Adrenal gland (tissue), 9 donors: ENCODE measurements at regions not wholly inside any gene's neighbourhood (a gene's known extent, or its start where the extent isn't known, plus 50 kb on each side); places are given as distances from the start of the nearest gene placed in this dataset.

Experiments
- DNase-seq, 7 donors: peaks; one replicate each; pipeline ENCODE4 v3.0.0-alpha.2; 2019 to 2020
- H3K27ac ChIP-seq, 5 donors: fragments of 200-600 bp; sonication (generic) in 4 of 5; 1 replicate in 3 of 5; 2 replicates in 2 of 5; pipeline versions ENCODE4 v1.5.1 to v1.8.0; 2016 to 2020; ENCODE audit warnings: mild to moderate bottlenecking in 1 of 5
- H3K27me3 ChIP-seq: fragments of 200-600 bp; 2 replicates; pipeline ENCODE4 v1.8.0; 2021
- H3K36me3 ChIP-seq, 2 donors: fragments of 200-600 bp; replicated peaks in 1 of 2; 1 replicate in 1 of 2; 2 replicates in 1 of 2; pipeline versions ENCODE4 v1.5.1 to v1.8.0; 2018 to 2022
- H3K4me1 ChIP-seq, 2 donors: fragments of 200-600 bp; replicated peaks in 1 of 2; 1 replicate in 1 of 2; 2 replicates in 1 of 2; pipeline versions ENCODE4 v1.5.1 to v1.8.0; 2018 to 2021
- H3K4me3 ChIP-seq, 4 donors: fragments of 200-600 bp; sonication (generic) in 3 of 4; one replicate each; pipeline ENCODE4 v1.5.1; 2016 to 2018
- H3K9me3 ChIP-seq, 3 donors: fragments of 200-600 bp; sonication (generic) in 1 of 3; replicated peaks in 1 of 3; 1 replicate in 2 of 3; 2 replicates in 1 of 3; pipeline versions ENCODE4 v1.5.1 to v1.8.0; 2016 to 2021
- POLR2A ChIP-seq, 2 donors: fragments of 450-650 bp; IDR thresholded peaks; one replicate each; pipeline ENCODE4 v1.6.1; 2017; ENCODE audit warnings: antibody characterized with exemption in 2 of 2, mild to moderate bottlenecking in 2 of 2, moderate library complexity in 1 of 2
- WGBS, 4 donors: extraction: QIAGEN DNeasy Blood & Tissue Kit in 2 of 4; methylation state at CpG; one replicate each; pipeline versions ENCODE4 v1.1.5 to v1.1.7; 2013 to 2017; 5-methylcytosine and 5-hydroxymethylcytosine counted together
- intact Hi-C, 2 donors: fragments of 100-400 bp; cut with DNase I; formaldehyde crosslinking; loops; one replicate each; pipeline versions ENCODE4 v1.14.1 to v1.15.0; 2022 to 2023
- TF ChIP-seq, protein P1 (sequence below), 6 experiments: fragments of 450-650 bp in 4 of 6; fragments of 200-600 bp in 2 of 6; sonication (generic) in 1 of 6; IDR thresholded peaks; 1 replicate in 5 of 6; 2 replicates in 1 of 6; pipeline versions ENCODE4 v1.5.1 to v1.8.0; 2016 to 2021; ENCODE audit warnings: antibody characterized with exemption in 6 of 6, mild to moderate bottlenecking in 2 of 6, moderate library complexity in 1 of 6
- donor health status: healthy with polysubstance abuse.
- donor health status: Bipolar disorder and iron deficiency.
- donor health status: DM: yes; HTN: yes; CAD: no.
- donor health status: DM: no; HTN: no; CAD: no.
- donor health status: DM: no; HTN: no; CAD: no.

DNA sequence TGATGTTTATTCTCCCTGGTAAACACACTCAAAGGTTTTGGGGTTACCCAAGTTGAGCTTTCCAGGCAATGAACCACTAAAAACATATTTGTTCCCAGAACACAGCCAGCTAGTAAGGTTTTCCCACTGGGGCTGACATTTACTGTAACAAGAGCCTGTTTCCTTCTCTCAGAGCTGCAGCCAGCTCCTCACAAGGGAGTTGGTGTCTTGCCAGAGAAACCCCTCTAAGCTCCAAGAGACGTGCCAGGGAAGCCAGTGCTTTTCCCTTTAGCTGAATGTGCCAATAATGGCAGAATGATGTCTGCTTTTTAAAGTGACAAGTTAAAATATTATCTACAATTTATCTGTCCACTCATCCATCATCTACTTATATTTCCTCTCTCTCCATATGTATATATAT lies 170.8 kb upstream of the RBFOX1 start:
- WGBS, 4 donors: 13 to 53% (median 35%) methylated on average over 1 of the region's 1 CpG
- Histone ChIP-seq H3K36me3 (no peaks in the 10 kb centered on the region), H3K4me3 (no peak overlapping the region), H3K9me3 (no peaks in the 10 kb centered on the region), H3K4me1 (no peaks in the 10 kb centered on the region), H3K27ac (no peak overlapping the region), H3K27me3 (no peaks in the 10 kb centered on the region)
- intact Hi-C loops: no loop called here
- TF ChIP-seq, protein P1, sequence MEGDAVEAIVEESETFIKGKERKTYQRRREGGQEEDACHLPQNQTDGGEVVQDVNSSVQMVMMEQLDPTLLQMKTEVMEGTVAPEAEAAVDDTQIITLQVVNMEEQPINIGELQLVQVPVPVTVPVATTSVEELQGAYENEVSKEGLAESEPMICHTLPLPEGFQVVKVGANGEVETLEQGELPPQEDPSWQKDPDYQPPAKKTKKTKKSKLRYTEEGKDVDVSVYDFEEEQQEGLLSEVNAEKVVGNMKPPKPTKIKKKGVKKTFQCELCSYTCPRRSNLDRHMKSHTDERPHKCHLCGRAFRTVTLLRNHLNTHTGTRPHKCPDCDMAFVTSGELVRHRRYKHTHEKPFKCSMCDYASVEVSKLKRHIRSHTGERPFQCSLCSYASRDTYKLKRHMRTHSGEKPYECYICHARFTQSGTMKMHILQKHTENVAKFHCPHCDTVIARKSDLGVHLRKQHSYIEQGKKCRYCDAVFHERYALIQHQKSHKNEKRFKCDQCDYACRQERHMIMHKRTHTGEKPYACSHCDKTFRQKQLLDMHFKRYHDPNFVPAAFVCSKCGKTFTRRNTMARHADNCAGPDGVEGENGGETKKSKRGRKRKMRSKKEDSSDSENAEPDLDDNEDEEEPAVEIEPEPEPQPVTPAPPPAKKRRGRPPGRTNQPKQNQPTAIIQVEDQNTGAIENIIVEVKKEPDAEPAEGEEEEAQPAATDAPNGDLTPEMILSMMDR (IDR thresholded peaks at IDR 0.05): no peak
- TF ChIP-seq POLR2A (IDR thresholded peaks at IDR 0.05): no peak
- no peak for DNase-seq

DNA sequence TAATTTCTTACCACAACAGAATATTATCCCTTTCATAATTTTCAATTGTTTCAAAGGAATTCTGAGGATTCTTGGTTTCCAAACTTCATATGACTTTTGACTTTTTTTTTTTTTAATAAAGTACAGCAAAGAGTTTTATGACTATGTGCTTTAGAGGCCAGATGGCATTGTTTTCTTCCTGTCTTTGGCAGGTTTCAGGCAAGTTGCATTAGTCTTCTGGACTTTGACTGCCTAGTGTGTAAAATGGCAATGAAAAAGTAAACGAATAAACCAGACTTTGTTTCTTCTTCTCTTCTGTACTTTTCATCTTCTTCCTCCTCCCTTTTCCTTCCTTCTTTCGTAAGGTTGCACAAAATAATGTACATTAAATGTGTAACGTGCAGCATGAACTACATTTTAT lies 172.6 kb upstream of the RBFOX1 start:
- Histone ChIP-seq H3K4me3 (no peak overlapping the region), H3K4me1 (no peaks in the 10 kb centered on the region), H3K27ac (no peak overlapping the region), H3K9me3 (no peaks in the 10 kb centered on the region), H3K36me3 (no peaks in the 10 kb centered on the region), H3K27me3 (no peaks in the 10 kb centered on the region)
- DNase-seq: no peak
- intact Hi-C loops: no loop called here
- no peak for TF ChIP-seq POLR2A (IDR thresholded peaks at IDR 0.05)
- WGBS, 4 donors: 54 to 73% (median 63%) methylated on average over 3 of the region's 3 CpGs

DNA sequence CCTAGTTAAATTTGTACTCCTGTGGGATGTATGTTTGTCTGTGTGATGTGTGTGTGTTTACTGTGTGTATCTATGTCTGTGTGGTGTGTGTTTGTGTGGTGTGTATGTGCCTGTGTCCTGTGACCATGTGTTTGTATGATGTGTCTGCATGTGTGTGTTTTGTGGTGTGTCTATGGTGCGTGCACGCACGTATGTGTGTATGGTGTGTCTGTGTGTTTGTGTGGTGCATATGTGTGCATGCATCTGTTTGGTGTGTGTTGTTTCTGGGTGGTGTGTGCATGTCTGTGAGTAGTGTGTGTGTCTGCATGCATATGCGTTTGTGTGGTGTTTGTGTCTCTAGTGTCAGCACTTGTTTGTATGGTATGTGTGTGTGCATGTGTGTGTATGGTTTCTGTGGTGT lies 174.2 kb upstream of the RBFOX1 start:
- H3K27ac ChIP-seq: no peak overlapping the region
- H3K27me3 ChIP-seq: no peaks in the 10 kb centered on the region
- DNase-seq: no peak
- WGBS, 4 donors: 84 to 95% (median 88%) methylated on average over 4 of the region's 4 CpGs
- TF ChIP-seq, protein P1 (IDR thresholded peaks at IDR 0.05): no peak
- TF ChIP-seq POLR2A (IDR thresholded peaks at IDR 0.05): no peak
- no peak overlapping the region for H3K4me3 ChIP-seq
- H3K4me1 ChIP-seq: no peaks in the 10 kb centered on the region
- no peaks in the 10 kb centered on the region for H3K36me3 ChIP-seq
- no peaks in the 10 kb centered on the region for H3K9me3 ChIP-seq
- intact Hi-C loops: no loop called here

DNA sequence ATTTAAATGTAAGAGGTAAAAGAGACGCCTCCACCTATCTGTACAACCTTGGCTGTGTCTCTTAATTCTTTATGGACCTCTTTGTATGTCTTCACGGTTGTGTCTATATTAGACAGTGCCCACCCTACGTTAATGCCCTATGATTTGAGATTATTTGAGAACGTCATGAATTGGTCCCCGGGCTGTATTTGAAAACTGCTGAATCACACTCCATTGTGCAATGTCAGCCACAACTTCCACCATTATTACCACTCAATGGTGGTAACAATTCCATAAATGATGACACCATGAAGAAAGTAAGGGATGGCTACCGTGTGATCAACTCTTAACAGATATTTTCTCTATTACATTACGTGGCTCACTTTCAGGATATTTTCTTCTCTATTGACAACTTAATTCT lies 182.4 kb upstream of the RBFOX1 start:
- TF ChIP-seq POLR2A (IDR thresholded peaks at IDR 0.05): no peak
- TF ChIP-seq, protein P1 (IDR thresholded peaks at IDR 0.05): no peak
- no peak for DNase-seq
- H3K27me3 ChIP-seq: no peaks in the 10 kb centered on the region
- WGBS, 4 donors: 62 to 66% (median 64%) methylated on average over 7 of the region's 7 CpGs
- no peak overlapping the region for H3K27ac ChIP-seq
- no peaks in the 10 kb centered on the region for H3K9me3 ChIP-seq
- no peak overlapping the region for H3K4me3 ChIP-seq
- H3K36me3 ChIP-seq: no peaks in the 10 kb centered on the region
- intact Hi-C loops: no loop called here
- no peaks in the 10 kb centered on the region for H3K4me1 ChIP-seq

DNA sequence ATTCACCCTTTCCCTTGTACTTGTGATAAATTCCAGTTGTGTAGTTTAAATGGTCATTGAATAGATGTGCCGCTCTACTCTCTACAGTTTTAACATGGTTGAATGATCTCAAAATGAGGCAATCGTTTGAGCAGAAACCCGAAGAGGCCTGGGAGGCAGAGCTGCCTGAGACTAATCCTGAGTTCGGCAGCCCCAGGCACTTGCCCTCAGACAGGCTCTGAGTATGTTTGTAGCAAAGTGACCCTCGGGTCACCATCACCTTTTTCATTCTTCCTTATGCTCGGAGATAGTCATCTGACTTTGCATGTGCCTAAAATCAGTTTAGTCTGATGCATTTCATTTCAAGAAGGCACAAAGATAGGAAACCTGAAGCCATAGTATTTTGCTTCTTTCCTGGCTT lies 184.0 kb upstream of the RBFOX1 start:
- Histone ChIP-seq H3K4me1 (no peaks in the 10 kb centered on the region), H3K27ac (no peak overlapping the region), H3K27me3 (no peaks in the 10 kb centered on the region), H3K4me3 (no peak overlapping the region), H3K36me3 (no peaks in the 10 kb centered on the region), H3K9me3 (no peaks in the 10 kb centered on the region)
- WGBS, 4 donors: 54 to 68% (median 60%) methylated on average over 6 of the region's 6 CpGs
- intact Hi-C loops: no loop called here
- DNase-seq: no peak
- TF ChIP-seq, protein P1 (IDR thresholded peaks at IDR 0.05): no peak
- TF ChIP-seq POLR2A (IDR thresholded peaks at IDR 0.05): no peak
